HG03439 (cell line): ENCODE measurements at regions not wholly inside any gene's neighbourhood (a gene's known extent, or its start where the extent isn't known, plus 50 kb on each side); places are given as distances from the start of the nearest gene placed in this dataset.

Experiments used
- ATAC-seq: cut with Tn5 transposase; IDR thresholded peaks from one replicate; pipeline ENCODE4 v1.9.1; 2021; ENCODE audit warnings: mild to moderate bottlenecking, moderate library complexity; ENCODE audit not compliant: unreplicated experiment

GRCh38 chr21:17987382-17988101 is 168.4 kb upstream of the C21orf91 start:
- no peak for ATAC-seq

- ATAC-seq, result no peak
These were observed 162.0 kb upstream of the C21orf91 start for GRCh38 chr21:17981060-17981740.

- no peak for ATAC-seq
These were observed 160.6 kb upstream of the C21orf91 start for GRCh38 chr21:17979763-17980162.

GRCh38 chr21:17978895-17979294 is 159.7 kb upstream of the C21orf91 start:
- no peak for ATAC-seq

GRCh38 chr21:17976691-17977090 is 157.5 kb upstream of the C21orf91 start:
- ATAC-seq, result no peak

GRCh38 chr21:17976139-17976538 is 157.0 kb upstream of the C21orf91 start:
- ATAC-seq, result no peak

- ATAC-seq, result no peak
These were observed 148.2 kb upstream of the C21orf91 start for GRCh38 chr21:17967319-17967718.

GRCh38 chr21:17964716-17965115 is 145.6 kb upstream of the C21orf91 start:
- no peak for ATAC-seq

- ATAC-seq, result no peak
These were observed 145.0 kb upstream of the C21orf91 start for GRCh38 chr21:17964199-17964598.

- no peak for ATAC-seq
These were observed 131.4 kb upstream of the C21orf91 start for GRCh38 chr21:17950591-17950990.

GRCh38 chr21:17949421-17949820 is 130.3 kb upstream of the C21orf91 start:
- no peak for ATAC-seq

- no peak for ATAC-seq
These were observed 128.4 kb upstream of the C21orf91 start for GRCh38 chr21:17947531-17947930.

GRCh38 chr21:17931080-17931479 is 111.9 kb upstream of the C21orf91 start:
- ATAC-seq, result no peak

GRCh38 chr21:17930093-17930492 is 110.9 kb upstream of the C21orf91 start:
- ATAC-seq, result no peak

- ATAC-seq, result no peak
These were observed 110.4 kb upstream of the C21orf91 start for GRCh38 chr21:17929510-17929909.

- no peak for ATAC-seq
These were observed 106.7 kb upstream of the C21orf91 start for GRCh38 chr21:17925899-17926298.

GRCh38 chr21:17925000-17925610 is 105.9 kb upstream of the C21orf91 start:
- ATAC-seq, result peak; percentile 96

GRCh38 chr21:17921579-17922530 is 102.7 kb upstream of the C21orf91 start:
- ATAC-seq, result no peak

- ATAC-seq, result no peak
These were observed 96.8 kb upstream of the C21orf91 start for GRCh38 chr21:17915976-17916375.

- ATAC-seq, result no peak
These were observed 92.5 kb upstream of the C21orf91 start for GRCh38 chr21:17911628-17912027.
